GM12892 (cell line): ENCODE measurements at regions not wholly inside any gene's neighbourhood (a gene's known extent, or its start where the extent isn't known, plus 50 kb on each side); places are given as distances from the start of the nearest gene placed in this dataset.

Source experiments
- POLR2AphosphoS5 ChIP-seq: IDR thresholded peaks from 2 replicates; pipeline ENCODE4 v1.6.1; 2011; ENCODE audit warnings: low read depth, low read length, control low read depth
- TAF1 ChIP-seq: IDR thresholded peaks from 2 replicates; pipeline ENCODE4 v1.6.1; 2011; ENCODE audit warnings: low read depth, mild to moderate bottlenecking, control low read depth, low read length, borderline replicate concordance

DNA sequence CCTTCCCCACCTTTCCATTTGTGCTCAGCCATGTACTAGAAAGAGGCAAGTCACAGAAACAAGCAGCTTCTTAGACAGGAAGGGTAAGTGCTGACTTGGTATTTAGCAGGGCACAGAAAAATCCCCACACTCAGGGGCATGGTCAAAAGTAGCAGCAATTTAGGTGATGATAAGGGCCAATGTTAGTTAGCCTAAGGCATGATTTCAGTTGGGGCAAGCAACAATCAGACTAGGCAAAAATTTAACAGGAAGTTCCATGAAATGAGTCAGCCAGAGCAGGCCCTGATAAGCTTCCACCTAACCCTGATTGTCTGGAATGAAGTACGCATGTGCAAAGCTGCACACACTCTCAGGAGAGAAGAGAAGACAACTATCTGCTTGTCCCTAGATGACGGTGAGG lies 423.4 kb upstream of the UBE2E2 start:
- TF ChIP-seq TAF1 (no peak), POLR2AphosphoS5 (no peak)
